Right lobe of liver (tissue), 4 donors: ENCODE measurements at regions not wholly inside any gene's neighbourhood (a gene's known extent, or its start where the extent isn't known, plus 50 kb on each side); places are given as distances from the start of the nearest gene placed in this dataset.

Experiments
- CTCF ChIP-seq, 4 donors: fragments of 200-600 bp in 3 of 4; fragments of 450-650 bp in 1 of 4; IDR thresholded peaks; one replicate each; pipeline versions ENCODE4 v1.5.1 to v1.8.0; 2016 to 2022; ENCODE audit warnings: antibody characterized with exemption in 4 of 4, mild to moderate bottlenecking in 2 of 4
- POLR2A ChIP-seq: fragments of 450-650 bp; IDR thresholded peaks from one replicate; pipeline ENCODE4 v1.6.1; 2017; ENCODE audit warnings: antibody characterized with exemption, mild to moderate bottlenecking
- donor health status: DM: no; HTN: no; CAD: no.
- donor health status: DM: no; HTN: no; CAD: no.
- donor health status: DM: no; HTN: yes; CAD: no.

- TF ChIP-seq POLR2A: no peak
- TF ChIP-seq CTCF (IDR thresholded peaks at IDR 0.05): no peak
Measured at GRCh38 chr3:6522191-6522590, 338.7 kb upstream of the GRM7 start.
